ENCODE measurements at regions not wholly inside any gene's neighbourhood (a gene's known extent, or its start where the extent isn't known, plus 50 kb on each side); places are given as distances from the start of the nearest gene placed in this dataset.
A peak's percentile ranks its signal among the peaks of the same experiment; 100 is the strongest.

GRCh38 chr1:30185313-30185712 is 538.1 kb downstream of the MATN1 start:
- Histone ChIP-seq H3K79me2 (ENCODE audit: low read length) (no peaks in the 10 kb centered on the region), H3K36me3 (ENCODE audit: insufficient read depth, low read length) (no peaks in the 10 kb centered on the region), H3K4me1 (ENCODE audit: low read length) (no peaks in the 10 kb centered on the region), H2AFZ (ENCODE audit: low read length) (no peak overlapping the region), H3K9me2 (replicated peaks; ENCODE audit: insufficient read depth, low read length) (no peaks in the 10 kb centered on the region), H3K27me3 (ENCODE audit: low read length) (no peaks in the 10 kb centered on the region), H3K4me2 (ENCODE audit: low read depth, low read length, poor library complexity, severe bottlenecking) (no peak overlapping the region), H3K4me3 (ENCODE audit: low read length) (no peak overlapping the region), H4K20me1 (ENCODE audit: insufficient read depth, low read depth, low read length) (no peaks in the 10 kb centered on the region), H3K27ac (ENCODE audit: low read length) (no peak overlapping the region), H3K9ac (ENCODE audit: low read length) (no peak overlapping the region), H3K9me3 (ENCODE audit: low read length) (no peaks in the 10 kb centered on the region)
- DNase-seq = no peak

DNA sequence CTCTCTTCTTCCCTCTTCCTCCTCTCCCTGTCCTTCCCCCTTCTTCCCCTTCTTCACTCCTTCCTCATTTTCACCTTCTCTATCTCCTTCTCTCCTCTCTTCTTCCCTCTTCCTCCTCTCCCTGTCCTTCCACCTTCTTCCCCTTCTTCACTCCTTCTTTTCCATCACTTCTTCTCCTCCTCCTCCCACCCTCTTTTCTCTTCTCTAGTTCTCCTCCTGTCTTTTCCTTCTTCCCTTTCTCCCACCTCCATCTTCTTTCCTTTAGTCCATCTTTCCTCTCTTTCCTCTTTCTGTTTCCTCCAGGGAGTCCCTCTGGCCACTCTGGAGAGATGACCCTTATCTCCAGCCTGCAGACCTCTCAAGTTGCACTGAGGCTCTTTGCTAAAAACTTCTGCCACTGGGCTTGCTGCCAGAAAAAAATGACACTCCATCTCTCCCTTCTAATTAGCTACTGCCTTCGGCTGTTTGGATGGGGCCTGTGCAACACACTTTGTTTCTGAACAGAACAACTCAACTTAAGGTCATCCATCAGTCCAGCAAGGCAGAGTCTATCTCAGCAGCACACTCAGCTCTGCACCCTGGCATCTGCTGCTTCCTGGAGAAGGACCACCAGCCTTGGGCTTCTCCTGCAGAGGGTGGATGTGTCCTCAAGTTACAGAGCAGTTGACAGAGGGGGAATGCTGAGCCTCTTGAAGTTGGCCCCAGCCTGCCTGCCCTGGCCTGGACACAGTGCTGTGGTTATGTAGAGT is 538.8 kb downstream of the MATN1 start:
- no peaks in the 10 kb centered on the region for H3K9me2 ChIP-seq (replicated peaks; ENCODE audit: insufficient read depth, low read length)

GRCh38 chr1:30183895-30184294 is 539.5 kb downstream of the MATN1 start:
- Histone ChIP-seq H3K27me3 (ENCODE audit: low read length) (no peaks in the 10 kb centered on the region), H3K9ac (ENCODE audit: low read length) (no peak overlapping the region), H3K36me3 (ENCODE audit: insufficient read depth, low read length) (no peaks in the 10 kb centered on the region), H3K4me3 (ENCODE audit: low read length) (no peak overlapping the region), H3K27ac (ENCODE audit: low read length) (no peak overlapping the region), H4K20me1 (ENCODE audit: insufficient read depth, low read depth, low read length) (no peaks in the 10 kb centered on the region), H3K79me2 (ENCODE audit: low read length) (no peaks in the 10 kb centered on the region), H2AFZ (ENCODE audit: low read length) (no peak overlapping the region), H3K9me3 (ENCODE audit: low read length) (no peaks in the 10 kb centered on the region), H3K9me2 (replicated peaks; ENCODE audit: insufficient read depth, low read length) (no peaks in the 10 kb centered on the region), H3K4me1 (ENCODE audit: low read length) (no peaks in the 10 kb centered on the region), H3K4me2 (ENCODE audit: low read depth, low read length, poor library complexity, severe bottlenecking) (no peak overlapping the region)
- DNase-seq = no peak

More for the DNA sequence above, 538.8 kb downstream of the MATN1 start:
- Histone ChIP-seq H3K27me3 (ENCODE audit: low read length) (no peaks in the 10 kb centered on the region), H2AFZ (ENCODE audit: low read length) (no peak overlapping the region), H3K4me1 (ENCODE audit: low read length) (no peaks in the 10 kb centered on the region), H3K79me2 (ENCODE audit: low read length) (no peaks in the 10 kb centered on the region), H3K4me3 (ENCODE audit: low read length) (no peak overlapping the region), H3K36me3 (ENCODE audit: insufficient read depth, low read length) (no peaks in the 10 kb centered on the region), H3K4me2 (ENCODE audit: low read depth, low read length, poor library complexity, severe bottlenecking) (no peak overlapping the region), H3K9ac (ENCODE audit: low read length) (no peak overlapping the region), H3K9me3 (ENCODE audit: low read length) (no peaks in the 10 kb centered on the region), H4K20me1 (ENCODE audit: insufficient read depth, low read depth, low read length) (no peaks in the 10 kb centered on the region), H3K27ac (ENCODE audit: low read length) (no peak overlapping the region)
- no peak for DNase-seq

DNA sequence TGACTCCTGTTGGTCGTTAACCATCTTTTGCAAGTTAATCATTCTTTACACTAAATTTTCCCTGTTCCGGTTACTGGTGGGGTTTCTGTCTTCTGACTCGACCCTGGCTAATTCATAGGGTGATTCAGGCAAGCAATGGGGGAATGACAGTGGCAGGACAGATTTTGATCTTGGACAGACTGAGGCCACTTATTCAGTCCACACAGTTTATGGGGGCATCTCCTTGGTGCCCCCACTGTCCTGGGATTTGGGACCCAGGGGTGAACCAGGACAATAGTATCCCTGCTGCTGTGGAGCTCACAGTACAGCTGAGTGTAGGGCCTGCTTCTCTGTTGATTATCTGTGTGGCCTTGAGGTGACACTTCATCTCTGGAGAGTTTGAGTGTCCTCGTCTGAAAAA is 540.4 kb downstream of the MATN1 start:
- DNase-seq = peak; percentile 29
- no peaks in the 10 kb centered on the region for H3K27me3 ChIP-seq (ENCODE audit: low read length)
- no peaks in the 10 kb centered on the region for H3K4me1 ChIP-seq (ENCODE audit: low read length)
- H3K79me2 ChIP-seq (ENCODE audit: low read length) = no peaks in the 10 kb centered on the region
- no peak overlapping the region for H2AFZ ChIP-seq (ENCODE audit: low read length)
- H3K4me2 ChIP-seq (ENCODE audit: low read depth, low read length, poor library complexity, severe bottlenecking) = no peak overlapping the region
- H3K9me3 ChIP-seq (ENCODE audit: low read length) = no peaks in the 10 kb centered on the region
- no peaks in the 10 kb centered on the region for H3K9me2 ChIP-seq (replicated peaks; ENCODE audit: insufficient read depth, low read length)
- no peak overlapping the region for H3K4me3 ChIP-seq (ENCODE audit: low read length)
- H4K20me1 ChIP-seq (ENCODE audit: insufficient read depth, low read depth, low read length) = no peaks in the 10 kb centered on the region
- H3K9ac ChIP-seq (ENCODE audit: low read length) = no peak overlapping the region
- H3K27ac ChIP-seq (ENCODE audit: low read length) = no peak overlapping the region
- no peaks in the 10 kb centered on the region for H3K36me3 ChIP-seq (ENCODE audit: insufficient read depth, low read length)

- H3K4me2 ChIP-seq (ENCODE audit: low read depth, low read length, poor library complexity, severe bottlenecking) = no peak overlapping the region
- no peak overlapping the region for H3K4me3 ChIP-seq (ENCODE audit: low read length)
- no peak overlapping the region for H3K9ac ChIP-seq (ENCODE audit: low read length)
- no peak overlapping the region for H3K27ac ChIP-seq (ENCODE audit: low read length)
- H3K79me2 ChIP-seq (ENCODE audit: low read length) = no peaks in the 10 kb centered on the region
- no peaks in the 10 kb centered on the region for H3K4me1 ChIP-seq (ENCODE audit: low read length)
- no peak overlapping the region for H2AFZ ChIP-seq (ENCODE audit: low read length)
- DNase-seq = no peak
- H3K9me3 ChIP-seq (ENCODE audit: low read length) = no peaks in the 10 kb centered on the region
- H3K36me3 ChIP-seq (ENCODE audit: insufficient read depth, low read length) = no peaks in the 10 kb centered on the region
- no peaks in the 10 kb centered on the region for H3K9me2 ChIP-seq (replicated peaks; ENCODE audit: insufficient read depth, low read length)
- H4K20me1 ChIP-seq (ENCODE audit: insufficient read depth, low read depth, low read length) = no peaks in the 10 kb centered on the region
- H3K27me3 ChIP-seq (ENCODE audit: low read length) = no peaks in the 10 kb centered on the region
These were observed 543.3 kb downstream of the MATN1 start for GRCh38 chr1:30179942-30180543.

DNA sequence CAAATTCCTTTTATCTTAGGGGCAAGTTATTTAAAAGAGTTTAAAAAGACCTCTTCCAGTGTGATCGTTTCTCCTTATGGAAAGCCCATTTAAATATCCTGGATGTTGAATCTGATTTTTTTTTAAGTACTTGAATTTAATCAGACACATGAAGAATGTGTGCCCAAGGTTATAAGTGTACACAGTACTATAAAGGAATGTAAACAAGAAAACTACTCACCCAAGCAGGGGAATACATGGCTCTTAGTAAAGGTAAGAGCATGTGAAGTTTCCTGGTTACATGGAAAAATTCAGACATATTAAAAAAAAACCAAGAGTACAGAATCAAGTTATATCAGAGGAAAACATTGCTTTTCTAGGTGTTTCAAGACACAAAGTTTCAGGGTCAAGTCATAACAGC is 546.9 kb downstream of the MATN1 start:
- H3K4me3 ChIP-seq (ENCODE audit: low read length) = no peak overlapping the region
- H3K27me3 ChIP-seq (ENCODE audit: low read length) = no peaks in the 10 kb centered on the region
- no peak overlapping the region for H2AFZ ChIP-seq (ENCODE audit: low read length)
- no peaks in the 10 kb centered on the region for H3K9me2 ChIP-seq (replicated peaks; ENCODE audit: insufficient read depth, low read length)
- no peak overlapping the region for H3K9ac ChIP-seq (ENCODE audit: low read length)
- DNase-seq = no peak
- H3K4me1 ChIP-seq (ENCODE audit: low read length) = no peaks in the 10 kb centered on the region
- H3K9me3 ChIP-seq (ENCODE audit: low read length) = no peaks in the 10 kb centered on the region
- no peaks in the 10 kb centered on the region for H3K79me2 ChIP-seq (ENCODE audit: low read length)
- H3K36me3 ChIP-seq (ENCODE audit: insufficient read depth, low read length) = no peaks in the 10 kb centered on the region
- H4K20me1 ChIP-seq (ENCODE audit: insufficient read depth, low read depth, low read length) = no peaks in the 10 kb centered on the region
- H3K27ac ChIP-seq (ENCODE audit: low read length) = no peak overlapping the region
- H3K4me2 ChIP-seq (ENCODE audit: low read depth, low read length, poor library complexity, severe bottlenecking) = no peak overlapping the region

GRCh38 chr1:30174499-30174898 is 548.9 kb downstream of the MATN1 start:
- Histone ChIP-seq H2AFZ (ENCODE audit: low read length) (no peak overlapping the region), H3K9me2 (replicated peaks; ENCODE audit: insufficient read depth, low read length) (no peaks in the 10 kb centered on the region), H3K36me3 (ENCODE audit: insufficient read depth, low read length) (no peaks in the 10 kb centered on the region), H3K4me2 (ENCODE audit: low read depth, low read length, poor library complexity, severe bottlenecking) (no peak overlapping the region), H3K27ac (ENCODE audit: low read length) (no peak overlapping the region), H3K4me3 (ENCODE audit: low read length) (no peak overlapping the region), H4K20me1 (ENCODE audit: insufficient read depth, low read depth, low read length) (no peaks in the 10 kb centered on the region), H3K27me3 (ENCODE audit: low read length) (no peaks in the 10 kb centered on the region), H3K4me1 (ENCODE audit: low read length) (no peaks in the 10 kb centered on the region), H3K9me3 (ENCODE audit: low read length) (no peaks in the 10 kb centered on the region), H3K79me2 (ENCODE audit: low read length) (no peaks in the 10 kb centered on the region), H3K9ac (ENCODE audit: low read length) (no peak overlapping the region)
- no peak for DNase-seq

GRCh38 chr1:30173560-30173959 is 549.8 kb downstream of the MATN1 start:
- Histone ChIP-seq H3K27ac (ENCODE audit: low read length) (no peak overlapping the region), H2AFZ (ENCODE audit: low read length) (no peak overlapping the region), H3K9me2 (replicated peaks; ENCODE audit: insufficient read depth, low read length) (no peaks in the 10 kb centered on the region), H3K9ac (ENCODE audit: low read length) (no peak overlapping the region), H3K36me3 (ENCODE audit: insufficient read depth, low read length) (no peaks in the 10 kb centered on the region), H3K4me1 (ENCODE audit: low read length) (no peaks in the 10 kb centered on the region), H3K9me3 (ENCODE audit: low read length) (no peaks in the 10 kb centered on the region), H3K79me2 (ENCODE audit: low read length) (no peaks in the 10 kb centered on the region), H3K4me3 (ENCODE audit: low read length) (no peak overlapping the region), H4K20me1 (ENCODE audit: insufficient read depth, low read depth, low read length) (no peaks in the 10 kb centered on the region), H3K4me2 (ENCODE audit: low read depth, low read length, poor library complexity, severe bottlenecking) (no peak overlapping the region), H3K27me3 (ENCODE audit: low read length) (no peaks in the 10 kb centered on the region)
- DNase-seq = no peak
